ENCODE measurements at regions not wholly inside any gene's neighbourhood (a gene's known extent, or its start where the extent isn't known, plus 50 kb on each side); places are given as distances from the start of the nearest gene placed in this dataset.

DNA sequence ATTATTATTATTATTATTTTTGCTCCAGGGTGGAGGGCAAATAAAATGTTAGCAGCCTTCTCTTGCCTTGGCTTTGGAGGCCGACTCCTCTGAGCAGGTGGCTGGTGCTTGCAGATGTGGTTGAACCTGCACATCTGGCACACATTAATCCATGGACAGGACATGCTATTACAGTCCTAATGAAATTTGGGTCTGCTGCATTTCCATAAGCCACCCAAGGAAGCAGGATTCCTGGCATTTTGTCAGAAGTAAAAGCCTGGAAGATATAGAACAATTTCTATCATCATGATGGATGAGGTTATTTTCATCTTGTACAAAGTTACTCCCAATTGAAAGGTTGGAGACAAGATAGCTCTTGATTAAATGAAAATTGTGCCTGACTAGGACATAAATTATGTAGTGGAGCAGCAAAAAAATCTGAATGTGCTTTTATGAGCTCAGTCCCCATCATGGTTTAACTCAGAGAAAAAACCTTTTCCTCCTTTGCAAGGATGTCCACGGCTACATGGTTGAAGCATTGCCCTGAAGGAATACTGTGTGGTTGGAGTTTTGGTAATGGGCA lies 130.9 kb upstream of the RGMA start:
- intact Hi-C loops (cut with DNase I; ENCODE audit: low total_unique reads) (loop anchor here (5.0 to 10.0 kb wide), 2 partner anchors 335 to 418 kb away; no protein-coding TSS in a partner anchor), in situ Hi-C loops (cut with MboI; ENCODE audit: low sequenced_read_pairs in 4 of 4) (no loop called here)
- no peaks in the 10 kb centered on the region for H3K36me3 ChIP-seq
- H3K9me3 ChIP-seq: no peaks in the 10 kb centered on the region
- no peak overlapping the region for H3K4me3 ChIP-seq
- no peaks in the 10 kb centered on the region for H3K27me3 ChIP-seq
- ATAC-seq: no peak
- H3K4me1 ChIP-seq: peaks cover 13 to 29% of the 10 kb centered on the region in 2 donors
- no peak overlapping the region for H3K27ac ChIP-seq
- no peak for TF ChIP-seq POLR2A (IDR thresholded peaks at IDR 0.05)
- TF ChIP-seq, protein P1, sequence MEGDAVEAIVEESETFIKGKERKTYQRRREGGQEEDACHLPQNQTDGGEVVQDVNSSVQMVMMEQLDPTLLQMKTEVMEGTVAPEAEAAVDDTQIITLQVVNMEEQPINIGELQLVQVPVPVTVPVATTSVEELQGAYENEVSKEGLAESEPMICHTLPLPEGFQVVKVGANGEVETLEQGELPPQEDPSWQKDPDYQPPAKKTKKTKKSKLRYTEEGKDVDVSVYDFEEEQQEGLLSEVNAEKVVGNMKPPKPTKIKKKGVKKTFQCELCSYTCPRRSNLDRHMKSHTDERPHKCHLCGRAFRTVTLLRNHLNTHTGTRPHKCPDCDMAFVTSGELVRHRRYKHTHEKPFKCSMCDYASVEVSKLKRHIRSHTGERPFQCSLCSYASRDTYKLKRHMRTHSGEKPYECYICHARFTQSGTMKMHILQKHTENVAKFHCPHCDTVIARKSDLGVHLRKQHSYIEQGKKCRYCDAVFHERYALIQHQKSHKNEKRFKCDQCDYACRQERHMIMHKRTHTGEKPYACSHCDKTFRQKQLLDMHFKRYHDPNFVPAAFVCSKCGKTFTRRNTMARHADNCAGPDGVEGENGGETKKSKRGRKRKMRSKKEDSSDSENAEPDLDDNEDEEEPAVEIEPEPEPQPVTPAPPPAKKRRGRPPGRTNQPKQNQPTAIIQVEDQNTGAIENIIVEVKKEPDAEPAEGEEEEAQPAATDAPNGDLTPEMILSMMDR (IDR thresholded peaks at IDR 0.05 in 4 of 5, conservative IDR thresholded peaks at IDR 0.05 in 1 of 5): no peak
- DNase-seq: no peak

GRCh38 chr15:93217343-93217742 lies 128.3 kb upstream of the RGMA start:
- H3K27ac ChIP-seq: peak overlapping the region; percentile 85 to 90 (median 87)
- no peaks in the 10 kb centered on the region for H3K9me3 ChIP-seq
- H3K4me3 ChIP-seq: no peak overlapping the region
- intact Hi-C loops (cut with DNase I; ENCODE audit: low total_unique reads): loop anchor here (1.0 to 10.0 kb wide), 3 partner anchors 129 to 415 kb away; no protein-coding TSS in a partner anchor
- TF ChIP-seq, protein P1 (IDR thresholded peaks at IDR 0.05 in 4 of 5, conservative IDR thresholded peaks at IDR 0.05 in 1 of 5): peak in 1 of 5 experiments; percentile 11
- TF ChIP-seq POLR2A (IDR thresholded peaks at IDR 0.05): no peak
- no peaks in the 10 kb centered on the region for H3K36me3 ChIP-seq
- H3K4me1 ChIP-seq: peaks cover 24 to 49% of the 10 kb centered on the region in 2 donors
- in situ Hi-C loops (cut with MboI; ENCODE audit: low sequenced_read_pairs in 4 of 4): no loop called here
- peak; percentile 76 to 89 for DNase-seq
- no peaks in the 10 kb centered on the region for H3K27me3 ChIP-seq
- peak; percentile 70 to 85 for ATAC-seq

- intact Hi-C loops (cut with DNase I; ENCODE audit: low total_unique reads) (loop anchor here (5.0 to 10.0 kb wide), 3 partner anchors 253 to 329 kb away; no protein-coding TSS in a partner anchor), in situ Hi-C loops (cut with MboI; ENCODE audit: low sequenced_read_pairs in 4 of 4) (no loop called here)
- H3K27ac ChIP-seq: peak overlapping the region; percentile 85 to 90 (median 87)
- ATAC-seq: no peak
- no peaks in the 10 kb centered on the region for H3K9me3 ChIP-seq
- H3K36me3 ChIP-seq: no peaks in the 10 kb centered on the region
- no peaks in the 10 kb centered on the region for H3K27me3 ChIP-seq
- DNase-seq: no peak
- peaks cover 29 to 63% of the 10 kb centered on the region in 2 donors for H3K4me1 ChIP-seq
- no peak for TF ChIP-seq POLR2A (IDR thresholded peaks at IDR 0.05)
- TF ChIP-seq, protein P1 (IDR thresholded peaks at IDR 0.05 in 4 of 5, conservative IDR thresholded peaks at IDR 0.05 in 1 of 5): no peak
- H3K4me3 ChIP-seq: no peak overlapping the region
Measured at GRCh38 chr15:93214106-93214505, 125.1 kb upstream of the RGMA start.

DNA sequence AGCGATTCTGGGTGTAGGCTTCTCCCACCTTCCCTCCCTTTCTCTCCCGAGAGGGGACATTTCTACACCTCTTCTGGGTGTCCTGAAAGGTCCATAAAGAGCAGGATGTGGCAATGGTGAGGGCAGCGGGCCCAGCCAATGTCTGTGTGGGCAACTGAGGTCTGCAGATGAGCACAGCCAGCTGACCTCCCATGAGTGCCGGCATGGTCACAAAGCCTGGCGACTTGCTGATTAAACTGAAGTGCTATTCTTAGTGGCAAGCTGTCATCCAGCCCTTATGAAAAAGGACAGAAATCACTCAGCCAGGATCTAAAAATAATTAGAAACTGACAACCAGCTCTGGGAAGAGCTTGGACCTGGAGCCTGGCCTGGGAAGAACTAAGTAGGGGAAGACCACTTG lies 124.3 kb upstream of the RGMA start:
- Histone ChIP-seq H3K4me3 (no peak overlapping the region), H3K36me3 (no peaks in the 10 kb centered on the region), H3K4me1 (peaks cover 29 to 63% of the 10 kb centered on the region in 2 donors), H3K9me3 (no peaks in the 10 kb centered on the region), H3K27me3 (no peaks in the 10 kb centered on the region), H3K27ac (peak overlapping the region; percentile 85 to 90 (median 87))
- DNase-seq (peak; percentile 92 to 98), ATAC-seq (peak; percentile 79 to 88)
- TF ChIP-seq, protein P1 (IDR thresholded peaks at IDR 0.05 in 4 of 5, conservative IDR thresholded peaks at IDR 0.05 in 1 of 5): no peak
- peak; percentile 45 to 47 for TF ChIP-seq POLR2A (IDR thresholded peaks at IDR 0.05)
- in situ Hi-C loops (cut with MboI; ENCODE audit: low sequenced_read_pairs in 4 of 4): no loop called here
- intact Hi-C loops (cut with DNase I; ENCODE audit: low total_unique reads): loop anchor here (2.0 to 10.0 kb wide), 5 partner anchors 184 to 590 kb away; no protein-coding TSS in a partner anchor

All from gastrocnemius medialis (tissue), 4 donors.